ENCODE measurements at regions not wholly inside any gene's neighbourhood (a gene's known extent, or its start where the extent isn't known, plus 50 kb on each side); places are given as distances from the start of the nearest gene placed in this dataset.

- 90% methylated on average over 26 of the region's 39 CpGs; no CpG with 5 or more reads in 1 of the 2 experiments for WGBS, 2 experiments (ENCODE audit: extremely low coverage in 1 of 2, insufficient coverage in 1 of 2, insufficient read length in 1 of 2, insufficient replicate concordance in 2 of 2, low coverage in 1 of 2, low lambda C conversion rate in 2 of 2, missing lambda C conversion rate in 1 of 2)
- FAIRE-seq (no peak), DNase-seq (ENCODE audit: low read depth in 1 of 2, low spot score in 2 of 2) (no peak)
- Histone ChIP-seq H3K79me2 (ENCODE audit: control insufficient read depth in 1 of 2, insufficient read depth in 2 of 2, low read length in 2 of 2) (no peaks in the 10 kb centered on the region), H4K5ac (ENCODE audit: insufficient read length, low read depth, low read length) (no peak overlapping the region), H3K14ac (ENCODE audit: insufficient read length) (no peak overlapping the region), H3K4me2 (ENCODE audit: insufficient read depth in 1 of 2, low read depth in 2 of 2, low read length in 2 of 2) (no peak overlapping the region), H4K8ac (ENCODE audit: extremely low read depth, insufficient read depth, low read length) (no peak overlapping the region), H3K4me3 (ENCODE audit: extremely low read depth in 1 of 4, insufficient read depth in 2 of 4, low read depth in 3 of 4, low read length in 4 of 4) (no peak overlapping the region), H3K23me2 (ENCODE audit: low read depth, low read length) (no peaks in the 10 kb centered on the region), H2BK20ac (ENCODE audit: low read length) (no peak overlapping the region), H3K56ac (replicated peaks; ENCODE audit: insufficient read length, low read depth, low read length) (no peak overlapping the region), H3K4me1 (replicated peaks in 1 of 4; ENCODE audit: control insufficient read depth in 3 of 4, insufficient read depth in 4 of 4, low read length in 3 of 4) (no peaks in the 10 kb centered on the region), H4K20me1 (replicated peaks in 1 of 2; ENCODE audit: control insufficient read depth in 1 of 2, insufficient read depth in 2 of 2, low read length in 2 of 2) (no peaks in the 10 kb centered on the region), H3K9me3 (ENCODE audit: insufficient read depth in 2 of 2, low read depth in 1 of 2, low read length in 1 of 2) (peaks cover 20 to 47% of the 10 kb centered on the region in 2 experiments), H2BK12ac (ENCODE audit: low read depth, low read length) (no peak overlapping the region), H2AFZ (ENCODE audit: low read length) (no peak overlapping the region), H2AK5ac (ENCODE audit: low read depth, low read length) (no peak overlapping the region), H3K23ac (ENCODE audit: insufficient read length) (no peak overlapping the region), H2BK15ac (ENCODE audit: low read length) (no peak overlapping the region), H3K18ac (ENCODE audit: extremely low read depth, low read length) (no peak overlapping the region), H4K91ac (replicated peaks; ENCODE audit: insufficient read length, low read length) (no peak overlapping the region), H3K79me1 (ENCODE audit: low read depth, low read length) (no peaks in the 10 kb centered on the region), H3K9ac (replicated peaks in 1 of 4; ENCODE audit: extremely low read depth in 1 of 4, low read depth in 3 of 4, low read length in 3 of 4) (no peak overlapping the region), H3K4ac (replicated peaks; ENCODE audit: insufficient read length, low read depth, low read length) (no peak overlapping the region), H2BK5ac (ENCODE audit: low read depth, low read length) (no peak overlapping the region), H3K36me3 (ENCODE audit: control insufficient read depth in 2 of 4, insufficient read depth in 4 of 4, low read length in 3 of 4) (no peaks in the 10 kb centered on the region), H2BK120ac (replicated peaks; ENCODE audit: low read depth, low read length) (no peak overlapping the region), H3K27me3 (replicated peaks in 1 of 4; ENCODE audit: control insufficient read depth in 3 of 4, extremely low read depth in 1 of 4, insufficient read depth in 3 of 4, low read length in 3 of 4) (no peaks in the 10 kb centered on the region), H3K27ac (ENCODE audit: low read depth, low read length) (no peak overlapping the region)
- POLR2A ChIA-PET (ENCODE audit: partially characterized antibody), result no interaction called here
- CTCF ChIA-PET (ENCODE audit: partially characterized antibody), result no interaction called here
- TF ChIP-seq POLR2AphosphoS5 (IDR thresholded peaks at IDR 0.05; ENCODE audit: low read depth, low read length), result no peak
- TF ChIP-seq NRF1 (IDR thresholded peaks at IDR 0.05; ENCODE audit: low read depth, low read length), result no peak
- no peak for TF ChIP-seq GTF2F1 (IDR thresholded peaks at IDR 0.05; ENCODE audit: borderline replicate concordance, low read depth, low read length)
- no peak for TF ChIP-seq SP4 (IDR thresholded peaks at IDR 0.05; ENCODE audit: low read length)
- no peak for TF ChIP-seq CHD2 (IDR thresholded peaks at IDR 0.05; ENCODE audit: low read length)
- TF ChIP-seq, protein P1, sequence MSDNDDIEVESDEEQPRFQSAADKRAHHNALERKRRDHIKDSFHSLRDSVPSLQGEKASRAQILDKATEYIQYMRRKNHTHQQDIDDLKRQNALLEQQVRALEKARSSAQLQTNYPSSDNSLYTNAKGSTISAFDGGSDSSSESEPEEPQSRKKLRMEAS (IDR thresholded peaks at IDR 0.05), result no peak
- no peak for TF ChIP-seq SAP30 (IDR thresholded peaks at IDR 0.05; ENCODE audit: insufficient read depth, insufficient replicate concordance, low read length)
- no peak for TF ChIP-seq SIX5 (IDR thresholded peaks at IDR 0.05; ENCODE audit: low read depth, low read length)
Observed at GRCh38 chr17:21573961-21574610, 118.2 kb upstream of the KCNJ18 start.
